MM.1S (cell line): ENCODE measurements at regions not wholly inside any gene's neighbourhood (a gene's known extent, or its start where the extent isn't known, plus 50 kb on each side); places are given as distances from the start of the nearest gene placed in this dataset.

Experiments used
- DNase-seq: peaks from one replicate; pipeline ENCODE4 v3.0.0-alpha.2; 2015
- H2AFZ ChIP-seq: fragments of 300-600 bp; sonication (generic); 2 replicates; pipeline ENCODE4 v1.6.0; 2016; ENCODE audit warnings: antibody characterized with exemption, low read length
- H3F3A ChIP-seq: fragments of 300-600 bp; sonication (generic); 2 replicates; pipeline ENCODE4 v1.6.1; 2016; ENCODE audit warnings: mild to moderate bottlenecking, antibody characterized with exemption, low read length, moderate library complexity, mixed read lengths; ENCODE audit not compliant: insufficient read depth
- H3K27ac ChIP-seq: fragments of 300-600 bp; sonication (generic); 2 replicates; pipeline ENCODE4 v1.5.1; 2016; ENCODE audit warnings: mild to moderate bottlenecking, low read length
- H3K27me3 ChIP-seq: fragments of 300-600 bp; sonication (generic); replicated peaks from 2 replicates; pipeline ENCODE4 v1.6.0; 2016; ENCODE audit warnings: low read length; ENCODE audit not compliant: insufficient read depth
- H3K36me3 ChIP-seq: fragments of 300-600 bp; sonication (generic); replicated peaks from 2 replicates; pipeline ENCODE4 v1.6.1; 2016; ENCODE audit warnings: mild to moderate bottlenecking, low read length, mixed read lengths; ENCODE audit not compliant: insufficient read depth
- H3K4me1 ChIP-seq: fragments of 300-600 bp; sonication (generic); 2 replicates; pipeline ENCODE4 v1.6.1; 2016; ENCODE audit warnings: low read length, mixed read lengths
- H3K4me2 ChIP-seq: fragments of 300-600 bp; sonication (generic); 2 replicates; pipeline ENCODE4 v1.6.0; 2016; ENCODE audit warnings: low read depth, low read length
- H3K4me3 ChIP-seq: fragments of 300-600 bp; sonication (generic); 2 replicates; pipeline ENCODE4 v1.5.1; 2016; ENCODE audit warnings: low read length, mixed read lengths
- H3K79me2 ChIP-seq: fragments of 300-600 bp; sonication (generic); 2 replicates; pipeline ENCODE4 v1.6.1; 2016; ENCODE audit warnings: mixed run types, low read length, mixed read lengths
- H3K9ac ChIP-seq: fragments of 300-600 bp; sonication (generic); 2 replicates; pipeline ENCODE4 v1.6.1; 2016; ENCODE audit warnings: low read length, mixed read lengths
- H3K9me2 ChIP-seq: fragments of 300-600 bp; sonication (generic); replicated peaks from 2 replicates; pipeline ENCODE4 v1.6.1; 2016; ENCODE audit warnings: mild to moderate bottlenecking, low read length, mixed read lengths; ENCODE audit not compliant: insufficient read depth
- H3K9me3 ChIP-seq: fragments of 300-600 bp; sonication (generic); replicated peaks from 2 replicates; pipeline ENCODE4 v1.6.1; 2016; ENCODE audit warnings: mild to moderate bottlenecking, low read length, mixed read lengths; ENCODE audit not compliant: insufficient read depth
- H4K20me1 ChIP-seq: fragments of 300-600 bp; sonication (generic); 2 replicates; pipeline ENCODE4 v1.6.1; 2016; ENCODE audit warnings: mild to moderate bottlenecking, low read length, moderate library complexity, mixed read lengths; ENCODE audit not compliant: insufficient read depth
- EZH2 ChIP-seq: fragments of 300-600 bp; sonication (generic); optimal IDR thresholded peaks from 2 replicates; pipeline ENCODE3; 2017; ENCODE audit warnings: low read depth, mild to moderate bottlenecking, antibody characterized with exemption, low read length, mixed read lengths
- EZH2phosphoT487 ChIP-seq: fragments of 300-600 bp; sonication (generic); IDR thresholded peaks from 2 replicates; pipeline ENCODE4 v1.6.1; 2018; ENCODE audit warnings: antibody characterized with exemption, low read length
- TF ChIP-seq, protein P1 (sequence below): fragments of 300-600 bp; sonication (generic); IDR thresholded peaks from 2 replicates; pipeline ENCODE4 v1.5.1; 2016; ENCODE audit warnings: antibody characterized with exemption, low read length, mixed read lengths

DNA sequence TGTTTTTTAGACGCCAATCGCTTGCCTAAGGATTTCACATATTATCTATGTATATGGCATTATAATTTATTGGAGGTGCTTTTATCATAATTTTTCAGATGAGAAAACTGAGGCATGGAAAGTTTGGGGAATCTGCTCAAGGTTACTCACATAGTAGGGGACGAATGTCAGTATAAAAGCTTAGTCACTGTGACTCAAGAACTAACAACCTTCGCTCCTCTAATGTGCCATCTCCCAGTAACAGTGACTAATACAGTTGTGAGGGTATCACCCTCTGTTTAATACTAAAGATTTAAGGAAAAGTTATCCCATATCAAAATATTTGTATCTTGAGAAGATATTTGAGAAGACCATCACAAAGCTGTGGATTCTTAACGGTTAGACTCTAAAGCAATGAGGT, 353.1 kb upstream of the SPOCK3 start:
- Histone ChIP-seq H3K36me3 (no peaks in the 10 kb centered on the region), H3K9ac (no peak overlapping the region), H3F3A (no peaks in the 10 kb centered on the region), H3K4me2 (no peak overlapping the region), H3K4me1 (no peaks in the 10 kb centered on the region), H3K9me2 (no peaks in the 10 kb centered on the region), H3K79me2 (no peaks in the 10 kb centered on the region), H3K9me3 (no peaks in the 10 kb centered on the region), H3K27ac (no peak overlapping the region), H2AFZ (no peak overlapping the region), H3K4me3 (no peak overlapping the region), H3K27me3 (no peaks in the 10 kb centered on the region), H4K20me1 (no peaks in the 10 kb centered on the region)
- TF ChIP-seq EZH2phosphoT487, result no peak
- TF ChIP-seq, protein P1, sequence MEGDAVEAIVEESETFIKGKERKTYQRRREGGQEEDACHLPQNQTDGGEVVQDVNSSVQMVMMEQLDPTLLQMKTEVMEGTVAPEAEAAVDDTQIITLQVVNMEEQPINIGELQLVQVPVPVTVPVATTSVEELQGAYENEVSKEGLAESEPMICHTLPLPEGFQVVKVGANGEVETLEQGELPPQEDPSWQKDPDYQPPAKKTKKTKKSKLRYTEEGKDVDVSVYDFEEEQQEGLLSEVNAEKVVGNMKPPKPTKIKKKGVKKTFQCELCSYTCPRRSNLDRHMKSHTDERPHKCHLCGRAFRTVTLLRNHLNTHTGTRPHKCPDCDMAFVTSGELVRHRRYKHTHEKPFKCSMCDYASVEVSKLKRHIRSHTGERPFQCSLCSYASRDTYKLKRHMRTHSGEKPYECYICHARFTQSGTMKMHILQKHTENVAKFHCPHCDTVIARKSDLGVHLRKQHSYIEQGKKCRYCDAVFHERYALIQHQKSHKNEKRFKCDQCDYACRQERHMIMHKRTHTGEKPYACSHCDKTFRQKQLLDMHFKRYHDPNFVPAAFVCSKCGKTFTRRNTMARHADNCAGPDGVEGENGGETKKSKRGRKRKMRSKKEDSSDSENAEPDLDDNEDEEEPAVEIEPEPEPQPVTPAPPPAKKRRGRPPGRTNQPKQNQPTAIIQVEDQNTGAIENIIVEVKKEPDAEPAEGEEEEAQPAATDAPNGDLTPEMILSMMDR, result no peak
- no peak for TF ChIP-seq EZH2
- no peak for DNase-seq

DNA sequence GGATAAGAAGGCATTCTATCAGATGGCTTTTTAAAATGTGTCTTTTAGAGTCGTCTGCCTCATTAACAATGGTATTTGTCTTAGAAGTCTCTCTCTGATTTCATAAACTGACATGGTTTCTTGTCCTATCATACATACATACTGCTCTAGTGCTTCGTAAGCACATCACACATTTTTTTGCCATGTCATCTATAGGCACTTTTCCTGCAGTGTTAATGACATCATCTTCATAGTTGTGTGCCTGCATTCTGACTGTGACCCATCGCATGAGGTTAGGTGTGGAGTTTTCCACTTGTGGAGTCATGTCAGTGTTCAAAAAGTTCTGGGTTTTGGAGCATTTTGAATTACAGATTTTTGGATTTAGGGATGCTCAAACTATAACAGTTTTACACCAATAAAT, 361.6 kb upstream of the SPOCK3 start:
- no peaks in the 10 kb centered on the region for H3K27me3 ChIP-seq
- no peaks in the 10 kb centered on the region for H3K9me3 ChIP-seq
- TF ChIP-seq, protein P1, result no peak
- TF ChIP-seq EZH2phosphoT487 (no peak), EZH2 (no peak)
- no peak overlapping the region for H3K9ac ChIP-seq
- no peaks in the 10 kb centered on the region for H3F3A ChIP-seq
- no peak overlapping the region for H3K4me2 ChIP-seq
- H3K36me3 ChIP-seq, result no peaks in the 10 kb centered on the region
- H3K27ac ChIP-seq, result no peak overlapping the region
- H3K4me1 ChIP-seq, result no peaks in the 10 kb centered on the region
- H3K79me2 ChIP-seq, result no peaks in the 10 kb centered on the region
- no peak overlapping the region for H3K4me3 ChIP-seq
- H2AFZ ChIP-seq, result no peak overlapping the region
- no peak for DNase-seq
- H4K20me1 ChIP-seq, result no peaks in the 10 kb centered on the region
- H3K9me2 ChIP-seq, result no peaks in the 10 kb centered on the region

DNA sequence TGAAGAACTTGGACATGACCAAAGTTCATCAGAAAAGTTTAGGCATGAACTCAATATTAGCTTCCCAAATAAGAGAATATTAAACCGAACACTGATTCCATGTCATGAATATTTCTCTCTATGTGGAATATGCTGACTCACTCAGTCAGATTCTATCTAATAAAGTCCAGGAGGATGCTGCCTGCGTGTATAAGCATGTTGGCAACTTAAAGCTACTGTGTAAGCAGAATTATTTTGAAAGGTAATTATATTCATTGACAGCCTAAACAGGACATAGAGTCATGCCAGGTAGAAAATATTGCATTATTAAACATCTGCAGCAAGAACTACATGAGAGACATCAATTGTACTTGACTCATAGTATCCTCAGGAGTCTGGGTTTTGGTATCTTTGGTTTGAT, 367.9 kb upstream of the SPOCK3 start:
- Histone ChIP-seq H3K9me2 (no peaks in the 10 kb centered on the region), H3K36me3 (no peaks in the 10 kb centered on the region), H3K4me2 (no peak overlapping the region), H4K20me1 (no peaks in the 10 kb centered on the region), H2AFZ (no peak overlapping the region), H3K27me3 (no peaks in the 10 kb centered on the region), H3K27ac (no peak overlapping the region), H3K9ac (no peak overlapping the region), H3K4me3 (no peak overlapping the region), H3F3A (no peaks in the 10 kb centered on the region), H3K9me3 (no peaks in the 10 kb centered on the region), H3K4me1 (no peaks in the 10 kb centered on the region), H3K79me2 (no peaks in the 10 kb centered on the region)
- DNase-seq, result no peak
- TF ChIP-seq, protein P1, result no peak
- TF ChIP-seq EZH2phosphoT487 (no peak), EZH2 (no peak)
